ENCODE measurements at regions not wholly inside any gene's neighbourhood (a gene's known extent, or its start where the extent isn't known, plus 50 kb on each side); places are given as distances from the start of the nearest gene placed in this dataset.

- DNase-seq (ENCODE audit: low spot score) = no peak
Observed at GRCh38 chr3:106756901-106757300, 620.3 kb upstream of the CCDC54 start.

GRCh38 chr3:106758459-106758858 lies 618.8 kb upstream of the CCDC54 start:
- DNase-seq (ENCODE audit: low spot score) = no peak

GRCh38 chr3:106759731-106760130 lies 617.5 kb upstream of the CCDC54 start:
- no peak for DNase-seq (ENCODE audit: low spot score)

- DNase-seq (ENCODE audit: low spot score) = no peak
Observed at GRCh38 chr3:106765342-106765741, 611.9 kb upstream of the CCDC54 start.

GRCh38 chr3:106768941-106769480 lies 608.2 kb upstream of the CCDC54 start:
- DNase-seq (ENCODE audit: low spot score) = no peak

- no peak for DNase-seq (ENCODE audit: low spot score)
Observed at GRCh38 chr3:106773795-106774194, 603.4 kb upstream of the CCDC54 start.

- DNase-seq (ENCODE audit: low spot score) = no peak
Observed at GRCh38 chr3:106783231-106783630, 594.0 kb upstream of the CCDC54 start.

GRCh38 chr3:106789276-106789675 lies 588.0 kb upstream of the CCDC54 start:
- no peak for DNase-seq (ENCODE audit: low spot score)

GRCh38 chr3:106792716-106793115 lies 584.5 kb upstream of the CCDC54 start:
- DNase-seq (ENCODE audit: low spot score) = no peak

GRCh38 chr3:106794442-106794841 lies 582.8 kb upstream of the CCDC54 start:
- no peak for DNase-seq (ENCODE audit: low spot score)

GRCh38 chr3:106795553-106795952 lies 581.7 kb upstream of the CCDC54 start:
- DNase-seq (ENCODE audit: low spot score) = no peak

- no peak for DNase-seq (ENCODE audit: low spot score)
Observed at GRCh38 chr3:106797461-106797860, 579.8 kb upstream of the CCDC54 start.

- DNase-seq (ENCODE audit: low spot score) = no peak
Observed at GRCh38 chr3:106805625-106806024, 571.6 kb upstream of the CCDC54 start.

GRCh38 chr3:106806964-106807363 lies 570.3 kb upstream of the CCDC54 start:
- DNase-seq (ENCODE audit: low spot score) = no peak

GRCh38 chr3:106809041-106809440 lies 568.2 kb upstream of the CCDC54 start:
- DNase-seq (ENCODE audit: low spot score) = no peak

- no peak for DNase-seq (ENCODE audit: low spot score)
Observed at GRCh38 chr3:106809623-106810299, 567.5 kb upstream of the CCDC54 start.

- DNase-seq (ENCODE audit: low spot score) = no peak
Observed at GRCh38 chr3:106810300-106810875, 566.9 kb upstream of the CCDC54 start.

GRCh38 chr3:106811376-106811775 lies 565.9 kb upstream of the CCDC54 start:
- DNase-seq (ENCODE audit: low spot score) = no peak

GRCh38 chr3:106813742-106814141 lies 563.5 kb upstream of the CCDC54 start:
- no peak for DNase-seq (ENCODE audit: low spot score)

- DNase-seq (ENCODE audit: low spot score) = peak; percentile 73
Observed at GRCh38 chr3:106814231-106814630, 563.0 kb upstream of the CCDC54 start.

- DNase-seq (ENCODE audit: low spot score) = no peak
Observed at GRCh38 chr3:106816838-106817237, 560.4 kb upstream of the CCDC54 start.

- peak; percentile 39 for DNase-seq (ENCODE audit: low spot score)
Observed at GRCh38 chr3:106817706-106818105, 559.5 kb upstream of the CCDC54 start.

GRCh38 chr3:106819440-106819839 lies 557.8 kb upstream of the CCDC54 start:
- no peak for DNase-seq (ENCODE audit: low spot score)
